ENCODE measurements at regions not wholly inside any gene's neighbourhood (a gene's known extent, or its start where the extent isn't known, plus 50 kb on each side); places are given as distances from the start of the nearest gene placed in this dataset.

GRCh38 chr15:26023691-26024090 is 160.6 kb upstream of the ATP10A start:
- TF ChIP-seq CTCF (IDR thresholded peaks at IDR 0.05; ENCODE audit: low read depth, low read length), result no peak
- no peak for TF ChIP-seq EZH2phosphoT487 (IDR thresholded peaks at IDR 0.05; ENCODE audit: low read depth)

Data from OCI-LY3 (cell line).